Sigmoid colon (tissue), 4 donors: ENCODE measurements at regions not wholly inside any gene's neighbourhood (a gene's known extent, or its start where the extent isn't known, plus 50 kb on each side); places are given as distances from the start of the nearest gene placed in this dataset.

Experiments
- EP300 ChIP-seq, 4 donors: sonication (generic); formaldehyde crosslinking; IDR thresholded peaks; one replicate each; pipeline ENCODE4 v1.6.1; 2017; ENCODE audit warnings: antibody characterized with exemption in 4 of 4
- TF ChIP-seq, protein P1 (sequence below), 4 experiments: fragments of 450-650 bp in 3 of 4; fragments of 200-600 bp in 1 of 4; IDR thresholded peaks; one replicate each; pipeline ENCODE4 v1.5.1; 2016 to 2019; ENCODE audit warnings: antibody characterized with exemption in 4 of 4, mild to moderate bottlenecking in 3 of 4, moderate library complexity in 2 of 4

DNA sequence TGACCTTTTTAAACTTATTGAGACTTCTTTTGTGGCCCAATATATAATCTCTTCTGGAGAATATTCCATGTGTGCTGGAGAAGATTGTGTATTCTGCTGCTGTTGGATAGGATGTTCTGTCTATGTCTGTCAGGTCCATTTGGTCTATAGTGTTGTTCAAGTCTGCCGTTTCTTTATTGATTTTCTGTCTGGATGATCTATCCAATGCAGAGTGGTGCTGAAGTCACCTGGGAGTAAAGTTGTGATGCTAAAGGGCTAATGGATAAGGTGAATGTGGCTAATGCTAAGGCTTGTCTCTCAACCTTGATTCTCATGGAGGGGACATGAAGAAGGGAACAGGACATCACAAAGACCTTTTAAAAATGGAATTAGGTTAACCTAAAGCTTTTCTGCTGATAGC lies 72.0 kb upstream of the AP1S2 start:
- TF ChIP-seq EP300 (IDR thresholded peaks at IDR 0.05): no peak
- TF ChIP-seq, protein P1, sequence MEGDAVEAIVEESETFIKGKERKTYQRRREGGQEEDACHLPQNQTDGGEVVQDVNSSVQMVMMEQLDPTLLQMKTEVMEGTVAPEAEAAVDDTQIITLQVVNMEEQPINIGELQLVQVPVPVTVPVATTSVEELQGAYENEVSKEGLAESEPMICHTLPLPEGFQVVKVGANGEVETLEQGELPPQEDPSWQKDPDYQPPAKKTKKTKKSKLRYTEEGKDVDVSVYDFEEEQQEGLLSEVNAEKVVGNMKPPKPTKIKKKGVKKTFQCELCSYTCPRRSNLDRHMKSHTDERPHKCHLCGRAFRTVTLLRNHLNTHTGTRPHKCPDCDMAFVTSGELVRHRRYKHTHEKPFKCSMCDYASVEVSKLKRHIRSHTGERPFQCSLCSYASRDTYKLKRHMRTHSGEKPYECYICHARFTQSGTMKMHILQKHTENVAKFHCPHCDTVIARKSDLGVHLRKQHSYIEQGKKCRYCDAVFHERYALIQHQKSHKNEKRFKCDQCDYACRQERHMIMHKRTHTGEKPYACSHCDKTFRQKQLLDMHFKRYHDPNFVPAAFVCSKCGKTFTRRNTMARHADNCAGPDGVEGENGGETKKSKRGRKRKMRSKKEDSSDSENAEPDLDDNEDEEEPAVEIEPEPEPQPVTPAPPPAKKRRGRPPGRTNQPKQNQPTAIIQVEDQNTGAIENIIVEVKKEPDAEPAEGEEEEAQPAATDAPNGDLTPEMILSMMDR (IDR thresholded peaks at IDR 0.05): no peak
